ENCODE measurements at regions not wholly inside any gene's neighbourhood (a gene's known extent, or its start where the extent isn't known, plus 50 kb on each side); places are given as distances from the start of the nearest gene placed in this dataset.

DNA sequence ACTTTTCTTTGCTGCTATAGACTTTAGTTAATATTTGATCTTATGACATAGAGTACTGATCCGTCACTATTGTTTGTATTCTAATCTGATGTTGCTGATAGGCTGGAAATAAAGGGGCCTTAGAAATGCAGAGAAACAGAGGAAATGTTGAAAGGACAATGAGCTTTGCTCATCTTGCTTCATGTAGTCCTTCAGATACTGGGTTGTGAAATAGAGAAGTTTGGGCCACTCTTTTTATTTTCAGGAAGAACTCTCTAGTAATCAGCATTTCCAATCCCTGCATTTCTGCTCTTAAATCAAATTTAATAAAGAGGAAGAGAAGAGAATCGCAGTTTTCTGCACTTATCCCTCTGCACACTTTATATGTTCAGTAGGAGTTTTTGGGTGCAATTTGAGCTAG, 192.8 kb upstream of the THBS1 start:
- H3K27me3 ChIP-seq (ENCODE audit: insufficient read depth, low read length), result no peaks in the 10 kb centered on the region
- no peaks in the 10 kb centered on the region for H3K4me1 ChIP-seq (ENCODE audit: insufficient read depth, low read length, severe bottlenecking)
- no peak overlapping the region for H3K4me2 ChIP-seq (ENCODE audit: low read length)
- no peaks in the 10 kb centered on the region for H3K79me2 ChIP-seq (ENCODE audit: insufficient read depth, low read length)
- no peaks in the 10 kb centered on the region for H3K36me3 ChIP-seq (ENCODE audit: insufficient read depth, low read length)
- no peak overlapping the region for H3K9ac ChIP-seq (ENCODE audit: low read length)
- TF ChIP-seq, protein P1, sequence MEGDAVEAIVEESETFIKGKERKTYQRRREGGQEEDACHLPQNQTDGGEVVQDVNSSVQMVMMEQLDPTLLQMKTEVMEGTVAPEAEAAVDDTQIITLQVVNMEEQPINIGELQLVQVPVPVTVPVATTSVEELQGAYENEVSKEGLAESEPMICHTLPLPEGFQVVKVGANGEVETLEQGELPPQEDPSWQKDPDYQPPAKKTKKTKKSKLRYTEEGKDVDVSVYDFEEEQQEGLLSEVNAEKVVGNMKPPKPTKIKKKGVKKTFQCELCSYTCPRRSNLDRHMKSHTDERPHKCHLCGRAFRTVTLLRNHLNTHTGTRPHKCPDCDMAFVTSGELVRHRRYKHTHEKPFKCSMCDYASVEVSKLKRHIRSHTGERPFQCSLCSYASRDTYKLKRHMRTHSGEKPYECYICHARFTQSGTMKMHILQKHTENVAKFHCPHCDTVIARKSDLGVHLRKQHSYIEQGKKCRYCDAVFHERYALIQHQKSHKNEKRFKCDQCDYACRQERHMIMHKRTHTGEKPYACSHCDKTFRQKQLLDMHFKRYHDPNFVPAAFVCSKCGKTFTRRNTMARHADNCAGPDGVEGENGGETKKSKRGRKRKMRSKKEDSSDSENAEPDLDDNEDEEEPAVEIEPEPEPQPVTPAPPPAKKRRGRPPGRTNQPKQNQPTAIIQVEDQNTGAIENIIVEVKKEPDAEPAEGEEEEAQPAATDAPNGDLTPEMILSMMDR (IDR thresholded peaks at IDR 0.05; ENCODE audit: low read length), result no peak
- no peak for TF ChIP-seq EZH2 (IDR thresholded peaks at IDR 0.05; ENCODE audit: borderline replicate concordance, low read length)
- H4K20me1 ChIP-seq (ENCODE audit: insufficient read depth, low read length), result no peaks in the 10 kb centered on the region
- no peaks in the 10 kb centered on the region for H3K9me3 ChIP-seq (ENCODE audit: low read length)
- H2AFZ ChIP-seq (ENCODE audit: low read length), result no peak overlapping the region
- H3K27ac ChIP-seq (ENCODE audit: low read depth, low read length, poor library complexity, severe bottlenecking), result no peak overlapping the region
- H3K4me3 ChIP-seq (ENCODE audit: low read depth, low read length, poor library complexity, severe bottlenecking), result no peak overlapping the region
- H3F3A ChIP-seq (ENCODE audit: insufficient read depth, low read length), result no peaks in the 10 kb centered on the region
- H3K9me2 ChIP-seq (ENCODE audit: low read depth, low read length), result no peaks in the 10 kb centered on the region

DNA sequence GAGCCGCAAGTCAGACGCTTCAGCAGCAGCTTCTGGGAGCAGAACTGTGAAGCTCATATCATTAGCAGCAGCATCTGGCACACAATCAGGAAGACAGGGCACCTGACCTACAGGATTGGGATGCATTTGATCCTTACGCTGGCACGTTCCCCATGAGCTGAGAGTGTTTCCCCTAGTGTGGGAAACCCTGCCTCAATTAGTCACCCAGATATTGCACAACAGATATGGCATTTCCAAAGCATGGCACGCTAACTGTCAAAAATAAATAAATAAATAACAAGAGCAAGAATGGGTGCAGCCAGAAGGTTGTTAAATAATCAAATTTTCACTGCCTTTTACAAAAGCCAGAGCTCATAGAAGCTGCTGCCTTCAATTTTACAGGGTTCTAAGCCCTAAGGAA, 189.6 kb upstream of the THBS1 start:
- no peak overlapping the region for H3K4me2 ChIP-seq (ENCODE audit: low read length)
- H3K9me2 ChIP-seq (ENCODE audit: low read depth, low read length), result no peaks in the 10 kb centered on the region
- no peaks in the 10 kb centered on the region for H3K4me1 ChIP-seq (ENCODE audit: insufficient read depth, low read length, severe bottlenecking)
- H3F3A ChIP-seq (ENCODE audit: insufficient read depth, low read length), result no peaks in the 10 kb centered on the region
- no peaks in the 10 kb centered on the region for H3K27me3 ChIP-seq (ENCODE audit: insufficient read depth, low read length)
- no peaks in the 10 kb centered on the region for H3K79me2 ChIP-seq (ENCODE audit: insufficient read depth, low read length)
- TF ChIP-seq, protein P1 (IDR thresholded peaks at IDR 0.05; ENCODE audit: low read length), result no peak
- no peak for TF ChIP-seq EZH2 (IDR thresholded peaks at IDR 0.05; ENCODE audit: borderline replicate concordance, low read length)
- no peak overlapping the region for H3K27ac ChIP-seq (ENCODE audit: low read depth, low read length, poor library complexity, severe bottlenecking)
- H3K9ac ChIP-seq (ENCODE audit: low read length), result no peak overlapping the region
- H2AFZ ChIP-seq (ENCODE audit: low read length), result no peak overlapping the region
- H3K36me3 ChIP-seq (ENCODE audit: insufficient read depth, low read length), result no peaks in the 10 kb centered on the region
- no peaks in the 10 kb centered on the region for H3K9me3 ChIP-seq (ENCODE audit: low read length)
- H4K20me1 ChIP-seq (ENCODE audit: insufficient read depth, low read length), result no peaks in the 10 kb centered on the region
- H3K4me3 ChIP-seq (ENCODE audit: low read depth, low read length, poor library complexity, severe bottlenecking), result no peak overlapping the region

DNA sequence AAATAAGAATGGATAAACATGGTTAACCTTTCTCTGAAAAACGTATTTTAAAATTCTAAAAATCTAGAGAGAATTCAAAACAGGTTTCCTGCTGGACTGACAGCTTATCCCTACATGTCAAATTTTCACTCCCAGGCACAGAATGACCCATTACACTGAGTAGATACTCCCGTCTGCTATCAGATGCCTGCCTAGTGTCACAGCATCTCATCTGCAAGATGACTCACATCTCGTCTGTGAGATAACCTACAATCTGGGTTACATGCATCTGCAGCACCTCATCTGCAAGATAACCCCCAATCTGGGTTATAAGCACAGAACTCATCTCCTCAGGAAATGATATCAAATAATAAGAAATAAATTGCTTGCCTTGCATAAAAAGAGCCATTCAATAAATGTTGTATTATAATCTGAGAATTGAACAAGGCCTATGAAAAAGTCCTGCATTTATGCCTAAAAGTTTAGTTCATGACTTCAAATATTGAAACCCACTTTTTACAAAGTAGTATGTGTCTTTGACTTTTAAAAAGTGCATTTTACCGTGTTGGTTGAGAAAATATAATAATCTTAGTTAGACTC, 188.3 kb upstream of the THBS1 start:
- TF ChIP-seq, protein P1 (IDR thresholded peaks at IDR 0.05; ENCODE audit: low read length), result no peak
- TF ChIP-seq EZH2 (IDR thresholded peaks at IDR 0.05; ENCODE audit: borderline replicate concordance, low read length), result no peak
- Histone ChIP-seq H3K9me2 (ENCODE audit: low read depth, low read length) (no peaks in the 10 kb centered on the region), H3K9ac (ENCODE audit: low read length) (no peak overlapping the region), H3F3A (ENCODE audit: insufficient read depth, low read length) (no peaks in the 10 kb centered on the region), H3K9me3 (ENCODE audit: low read length) (no peaks in the 10 kb centered on the region), H3K4me1 (ENCODE audit: insufficient read depth, low read length, severe bottlenecking) (no peaks in the 10 kb centered on the region), H3K4me3 (ENCODE audit: low read depth, low read length, poor library complexity, severe bottlenecking) (no peak overlapping the region), H3K79me2 (ENCODE audit: insufficient read depth, low read length) (no peaks in the 10 kb centered on the region), H3K4me2 (ENCODE audit: low read length) (no peak overlapping the region), H3K36me3 (ENCODE audit: insufficient read depth, low read length) (no peaks in the 10 kb centered on the region), H2AFZ (ENCODE audit: low read length) (no peak overlapping the region), H4K20me1 (ENCODE audit: insufficient read depth, low read length) (no peaks in the 10 kb centered on the region), H3K27me3 (ENCODE audit: insufficient read depth, low read length) (no peaks in the 10 kb centered on the region), H3K27ac (ENCODE audit: low read depth, low read length, poor library complexity, severe bottlenecking) (no peak overlapping the region)
